Neural cell (in vitro differentiated cells): ENCODE measurements at regions not wholly inside any gene's neighbourhood (a gene's known extent, or its start where the extent isn't known, plus 50 kb on each side); places are given as distances from the start of the nearest gene placed in this dataset.

Experiments used
- H2AFZ ChIP-seq: fragments of 200-600, 300-800 bp; sonication (generic), shearing (Covaris generic); 2 replicates; pipeline ENCODE4 v1.6.0; 2014; ENCODE audit warnings: low read depth, mild to moderate bottlenecking, antibody characterized with exemption, low read length, moderate library complexity
- H3F3A ChIP-seq: fragments of 200-600 bp; shearing (Covaris generic); 2 replicates; pipeline ENCODE4 v1.6.1; 2016; ENCODE audit warnings: mild to moderate bottlenecking, moderate library complexity, mixed read lengths, antibody characterized with exemption, low read length; ENCODE audit not compliant: insufficient read depth, poor library complexity, severe bottlenecking
- H3K27ac ChIP-seq: fragments of 200-600, 300-800 bp; sonication (generic), shearing (Covaris generic); 2 replicates; pipeline ENCODE4 v1.5.1; 2014; ENCODE audit warnings: mild to moderate bottlenecking, low read length, moderate library complexity
- H3K27me3 ChIP-seq: fragments of 300-800, 200-600 bp; sonication (generic), shearing (Covaris generic); 2 replicates; pipeline ENCODE4 v1.6.0; 2014; ENCODE audit warnings: mild to moderate bottlenecking, low read depth, low read length, moderate library complexity; ENCODE audit not compliant: insufficient read depth
- H3K36me3 ChIP-seq: fragments of 300-800, 200-600 bp; sonication (generic), shearing (Covaris generic); 2 replicates; pipeline ENCODE4 v1.5.1; 2014; ENCODE audit warnings: mild to moderate bottlenecking, antibody characterized with exemption, low read length, moderate library complexity; ENCODE audit not compliant: insufficient read depth
- H3K4me2 ChIP-seq: fragments of 300-800, 200-600 bp; sonication (generic), shearing (Covaris generic); 2 replicates; pipeline ENCODE4 v1.6.0; 2014; ENCODE audit warnings: mild to moderate bottlenecking, low read length
- H3K4me3 ChIP-seq: fragments of 300-800, 200-600 bp; sonication (generic), shearing (Covaris generic); 2 replicates; pipeline ENCODE4 v1.5.1; 2014; ENCODE audit warnings: mild to moderate bottlenecking, low read length, moderate library complexity
- H3K79me2 ChIP-seq: fragments of 200-600 bp; shearing (Covaris generic); replicated peaks from 2 replicates; pipeline ENCODE4 v1.6.0; 2014; ENCODE audit warnings: mild to moderate bottlenecking, low read length, moderate library complexity; ENCODE audit not compliant: insufficient read depth
- H3K9ac ChIP-seq: fragments of 300-800, 200-600 bp; sonication (generic), shearing (Covaris generic); 2 replicates; pipeline ENCODE4 v1.6.1; 2016; ENCODE audit warnings: mild to moderate bottlenecking, low read length, mixed read lengths
- H3K9me2 ChIP-seq: fragments of 200-600 bp; shearing (Covaris generic); 2 replicates; pipeline ENCODE4 v1.6.1; 2016; ENCODE audit warnings: mild to moderate bottlenecking, low read length, mixed read lengths; ENCODE audit not compliant: insufficient read depth
- H3K9me3 ChIP-seq: fragments of 200-600, 300-800 bp; sonication (generic), shearing (Covaris generic); 2 replicates; pipeline ENCODE4 v1.6.1; 2016; ENCODE audit warnings: mild to moderate bottlenecking, mixed run types, low read length, moderate library complexity, mixed read lengths
- H4K20me1 ChIP-seq: fragments of 200-600 bp; shearing (Covaris generic); 2 replicates; pipeline ENCODE4 v1.6.1; 2016; ENCODE audit warnings: mild to moderate bottlenecking, mixed run types; ENCODE audit not compliant: insufficient read depth
- EP300 ChIP-seq: fragments of 450-650 bp; conservative IDR thresholded peaks from 2 replicates; pipeline ENCODE4 v1.6.1; 2014; ENCODE audit warnings: antibody characterized with exemption, mild to moderate bottlenecking, moderate library complexity; ENCODE audit not compliant: poor library complexity, severe bottlenecking
- EZH2 ChIP-seq: fragments of 200-600, 300-800 bp; shearing (Covaris generic), sonication (generic); IDR thresholded peaks from 2 replicates; pipeline ENCODE4 v1.6.1; 2014; ENCODE audit warnings: antibody characterized with exemption, low read length, borderline replicate concordance, mild to moderate bottlenecking; ENCODE audit not compliant: insufficient read depth, poor library complexity, severe bottlenecking
- MXI1 ChIP-seq: fragments of 450-650 bp; conservative IDR thresholded peaks from 2 replicates; pipeline ENCODE4 v1.6.1; 2014; ENCODE audit warnings: antibody characterized with exemption, mild to moderate bottlenecking; ENCODE audit not compliant: poor library complexity, severe bottlenecking
- POLR2AphosphoS5 ChIP-seq: IDR thresholded peaks from 2 replicates; pipeline ENCODE4 v1.6.1; 2012
- RAD21 ChIP-seq: fragments of 450-650 bp; conservative IDR thresholded peaks from 2 replicates; pipeline ENCODE4 v1.6.1; 2014; ENCODE audit warnings: antibody characterized with exemption, mild to moderate bottlenecking, moderate library complexity
- REST ChIP-seq: IDR thresholded peaks from 2 replicates; pipeline ENCODE4 v1.6.1; 2012; ENCODE audit warnings: borderline replicate concordance
- SMC3 ChIP-seq: fragments of 450-650 bp; conservative IDR thresholded peaks from 2 replicates; pipeline ENCODE4 v1.6.1; 2014; ENCODE audit warnings: antibody characterized with exemption, mild to moderate bottlenecking, moderate library complexity; ENCODE audit not compliant: poor library complexity
- TAF1 ChIP-seq: IDR thresholded peaks from 2 replicates; pipeline ENCODE4 v1.6.1; 2012; ENCODE audit warnings: low read depth
- TF ChIP-seq, protein P1 (sequence below): fragments of 450-650 bp; IDR thresholded peaks from 2 replicates; pipeline ENCODE4 v1.5.1; 2014; ENCODE audit warnings: antibody characterized with exemption, mild to moderate bottlenecking, moderate library complexity; ENCODE audit not compliant: poor library complexity, severe bottlenecking

- no peaks in the 10 kb centered on the region for H3K36me3 ChIP-seq
- no peaks in the 10 kb centered on the region for H3K79me2 ChIP-seq
- no peak overlapping the region for H3K4me3 ChIP-seq
- no peaks in the 10 kb centered on the region for H3K27me3 ChIP-seq
- no peaks in the 10 kb centered on the region for H4K20me1 ChIP-seq
- H3K9me3 ChIP-seq: no peaks in the 10 kb centered on the region
- no peak overlapping the region for H2AFZ ChIP-seq
- no peak overlapping the region for H3K4me2 ChIP-seq
- no peaks in the 10 kb centered on the region for H3F3A ChIP-seq
- TF ChIP-seq EZH2 (no peak), SMC3 (no peak), RAD21 (no peak), REST (no peak), POLR2AphosphoS5 (no peak), TAF1 (no peak), EP300 (no peak), MXI1 (no peak)
- TF ChIP-seq, protein P1, sequence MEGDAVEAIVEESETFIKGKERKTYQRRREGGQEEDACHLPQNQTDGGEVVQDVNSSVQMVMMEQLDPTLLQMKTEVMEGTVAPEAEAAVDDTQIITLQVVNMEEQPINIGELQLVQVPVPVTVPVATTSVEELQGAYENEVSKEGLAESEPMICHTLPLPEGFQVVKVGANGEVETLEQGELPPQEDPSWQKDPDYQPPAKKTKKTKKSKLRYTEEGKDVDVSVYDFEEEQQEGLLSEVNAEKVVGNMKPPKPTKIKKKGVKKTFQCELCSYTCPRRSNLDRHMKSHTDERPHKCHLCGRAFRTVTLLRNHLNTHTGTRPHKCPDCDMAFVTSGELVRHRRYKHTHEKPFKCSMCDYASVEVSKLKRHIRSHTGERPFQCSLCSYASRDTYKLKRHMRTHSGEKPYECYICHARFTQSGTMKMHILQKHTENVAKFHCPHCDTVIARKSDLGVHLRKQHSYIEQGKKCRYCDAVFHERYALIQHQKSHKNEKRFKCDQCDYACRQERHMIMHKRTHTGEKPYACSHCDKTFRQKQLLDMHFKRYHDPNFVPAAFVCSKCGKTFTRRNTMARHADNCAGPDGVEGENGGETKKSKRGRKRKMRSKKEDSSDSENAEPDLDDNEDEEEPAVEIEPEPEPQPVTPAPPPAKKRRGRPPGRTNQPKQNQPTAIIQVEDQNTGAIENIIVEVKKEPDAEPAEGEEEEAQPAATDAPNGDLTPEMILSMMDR: no peak
- H3K9ac ChIP-seq: no peak overlapping the region
- no peak overlapping the region for H3K27ac ChIP-seq
- no peaks in the 10 kb centered on the region for H3K9me2 ChIP-seq
Measured at GRCh38 chr3:153268564-153269279, 106.7 kb downstream of the RAP2B start.

- Histone ChIP-seq H2AFZ (no peak overlapping the region), H3F3A (no peaks in the 10 kb centered on the region), H3K9ac (no peak overlapping the region), H4K20me1 (no peaks in the 10 kb centered on the region), H3K4me3 (no peak overlapping the region), H3K4me2 (no peak overlapping the region), H3K9me2 (no peaks in the 10 kb centered on the region), H3K9me3 (no peaks in the 10 kb centered on the region), H3K79me2 (no peaks in the 10 kb centered on the region), H3K27me3 (no peaks in the 10 kb centered on the region), H3K36me3 (no peaks in the 10 kb centered on the region), H3K27ac (no peak overlapping the region)
- no peak for TF ChIP-seq MXI1
- TF ChIP-seq, protein P1: no peak
- TF ChIP-seq TAF1: no peak
- TF ChIP-seq EZH2: no peak
- TF ChIP-seq POLR2AphosphoS5: no peak
- no peak for TF ChIP-seq SMC3
- TF ChIP-seq RAD21: no peak
- no peak for TF ChIP-seq REST
- TF ChIP-seq EP300: no peak
Measured at GRCh38 chr3:153269730-153270129, 107.7 kb downstream of the RAP2B start.
